Calu3 (cell line): ENCODE measurements at regions not wholly inside any gene's neighbourhood (a gene's known extent, or its start where the extent isn't known, plus 50 kb on each side); places are given as distances from the start of the nearest gene placed in this dataset.

Experiments used
- BruUV-seq: library from RNA; stranded (reverse); fragments of 400-500 nt; replicated peaks from 2 replicates; lab custom pipeline; 2021; lab: Mats Ljungman, UMichigan
- CTCF ChIA-PET: fragments of 300-600 bp; sonication (Branson Sonifier 250); formaldehyde crosslinking; loops from one replicate; lab custom pipeline; 2022; ENCODE audit warnings: antibody characterized with exemption; lab: Charles Lee
- DNase-seq: peaks from one replicate; pipeline ENCODE4 v3.0.0; 2022
- H3K27ac Mint-ChIP-seq: one replicate; pipeline ENCODE4 v1.8.0; 2022; ENCODE audit warnings: mixed read lengths; ENCODE audit not compliant: unreplicated experiment
- H3K27me3 Mint-ChIP-seq: one replicate; pipeline ENCODE4 v1.8.0; 2022; ENCODE audit warnings: mixed read lengths; ENCODE audit not compliant: unreplicated experiment
- H3K36me3 Mint-ChIP-seq: one replicate; pipeline ENCODE4 v1.8.0; 2022; ENCODE audit warnings: mild to moderate bottlenecking, moderate library complexity, mixed read lengths; ENCODE audit not compliant: insufficient read depth, unreplicated experiment
- H3K4me1 Mint-ChIP-seq: one replicate; pipeline ENCODE4 v1.8.0; 2022; ENCODE audit warnings: mild to moderate bottlenecking, low read depth, mixed read lengths; ENCODE audit not compliant: unreplicated experiment
- H3K4me3 Mint-ChIP-seq: one replicate; pipeline ENCODE4 v1.8.0; 2022; ENCODE audit warnings: mild to moderate bottlenecking, low read depth, moderate library complexity, mixed read lengths; ENCODE audit not compliant: unreplicated experiment
- H3K9me3 Mint-ChIP-seq: one replicate; pipeline ENCODE4 v1.8.0; 2022; ENCODE audit warnings: low read depth, mixed read lengths; ENCODE audit not compliant: unreplicated experiment
- intact Hi-C: fragments of 100-400 bp; cut with micrococcal nuclease; formaldehyde crosslinking; loops from one replicate; pipeline ENCODE4 v1.10.0; 2022; ENCODE audit not compliant: unreplicated experiment
- TF ChIP-seq, protein P1 (sequence below): fragments of 200-600 bp; IDR thresholded peaks from one replicate; pipeline ENCODE4 v1.8.0; 2022; ENCODE audit warnings: antibody characterized with exemption; ENCODE audit not compliant: unreplicated experiment

- TF ChIP-seq, protein P1, sequence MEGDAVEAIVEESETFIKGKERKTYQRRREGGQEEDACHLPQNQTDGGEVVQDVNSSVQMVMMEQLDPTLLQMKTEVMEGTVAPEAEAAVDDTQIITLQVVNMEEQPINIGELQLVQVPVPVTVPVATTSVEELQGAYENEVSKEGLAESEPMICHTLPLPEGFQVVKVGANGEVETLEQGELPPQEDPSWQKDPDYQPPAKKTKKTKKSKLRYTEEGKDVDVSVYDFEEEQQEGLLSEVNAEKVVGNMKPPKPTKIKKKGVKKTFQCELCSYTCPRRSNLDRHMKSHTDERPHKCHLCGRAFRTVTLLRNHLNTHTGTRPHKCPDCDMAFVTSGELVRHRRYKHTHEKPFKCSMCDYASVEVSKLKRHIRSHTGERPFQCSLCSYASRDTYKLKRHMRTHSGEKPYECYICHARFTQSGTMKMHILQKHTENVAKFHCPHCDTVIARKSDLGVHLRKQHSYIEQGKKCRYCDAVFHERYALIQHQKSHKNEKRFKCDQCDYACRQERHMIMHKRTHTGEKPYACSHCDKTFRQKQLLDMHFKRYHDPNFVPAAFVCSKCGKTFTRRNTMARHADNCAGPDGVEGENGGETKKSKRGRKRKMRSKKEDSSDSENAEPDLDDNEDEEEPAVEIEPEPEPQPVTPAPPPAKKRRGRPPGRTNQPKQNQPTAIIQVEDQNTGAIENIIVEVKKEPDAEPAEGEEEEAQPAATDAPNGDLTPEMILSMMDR = no peak
- intact Hi-C loops = no loop called here
- no peak overlapping the region for H3K27ac Mint-ChIP-seq
- no TSS peak for BruUV-seq
- H3K36me3 Mint-ChIP-seq = no peaks in the 10 kb centered on the region
- H3K27me3 Mint-ChIP-seq = no peaks in the 10 kb centered on the region
- H3K4me3 Mint-ChIP-seq = no peak overlapping the region
- H3K4me1 Mint-ChIP-seq = no peaks in the 10 kb centered on the region
- CTCF ChIA-PET = no interaction called here
- H3K9me3 Mint-ChIP-seq = no peaks in the 10 kb centered on the region
- DNase-seq = no peak
These were observed 696.2 kb upstream of the SLITRK5 start for GRCh38 chr13:86974995-86975328.

- Mint-ChIP-seq H3K27me3 (no peaks in the 10 kb centered on the region), H3K4me3 (no peak overlapping the region), H3K36me3 (no peaks in the 10 kb centered on the region), H3K4me1 (no peaks in the 10 kb centered on the region), H3K27ac (no peak overlapping the region), H3K9me3 (no peaks in the 10 kb centered on the region)
- TF ChIP-seq, protein P1 = no peak
- no peak for DNase-seq
- BruUV-seq = no TSS peak
- intact Hi-C loops = no loop called here
- CTCF ChIA-PET = no interaction called here
These were observed 694.4 kb upstream of the SLITRK5 start for GRCh38 chr13:86976521-86977324.

DNA sequence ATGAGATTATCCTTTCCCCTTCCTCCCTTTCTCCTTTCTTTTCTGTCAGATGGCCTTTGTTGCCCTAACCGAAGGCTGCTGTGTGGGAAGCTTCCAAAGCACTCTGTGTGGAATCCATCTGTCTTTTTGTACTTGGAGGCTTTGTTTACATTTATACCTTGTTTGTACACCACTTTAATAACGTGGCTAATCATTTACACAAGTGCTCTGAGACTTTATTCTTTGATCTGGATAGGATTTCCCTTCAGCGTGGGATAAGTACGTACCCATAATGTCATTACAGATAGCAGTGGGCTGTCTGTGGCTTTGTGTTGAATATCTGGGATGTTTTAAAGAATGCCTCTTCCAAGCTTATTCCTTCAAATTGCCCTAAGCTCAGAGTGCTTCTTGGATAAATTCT, 684.7 kb upstream of the SLITRK5 start:
- CTCF ChIA-PET = no interaction called here
- H3K4me3 Mint-ChIP-seq = no peak overlapping the region
- TF ChIP-seq, protein P1 = no peak
- H3K36me3 Mint-ChIP-seq = no peaks in the 10 kb centered on the region
- no peaks in the 10 kb centered on the region for H3K9me3 Mint-ChIP-seq
- H3K27me3 Mint-ChIP-seq = no peaks in the 10 kb centered on the region
- no peaks in the 10 kb centered on the region for H3K4me1 Mint-ChIP-seq
- BruUV-seq = no TSS peak
- intact Hi-C loops = no loop called here
- DNase-seq = no peak
- no peak overlapping the region for H3K27ac Mint-ChIP-seq

DNA sequence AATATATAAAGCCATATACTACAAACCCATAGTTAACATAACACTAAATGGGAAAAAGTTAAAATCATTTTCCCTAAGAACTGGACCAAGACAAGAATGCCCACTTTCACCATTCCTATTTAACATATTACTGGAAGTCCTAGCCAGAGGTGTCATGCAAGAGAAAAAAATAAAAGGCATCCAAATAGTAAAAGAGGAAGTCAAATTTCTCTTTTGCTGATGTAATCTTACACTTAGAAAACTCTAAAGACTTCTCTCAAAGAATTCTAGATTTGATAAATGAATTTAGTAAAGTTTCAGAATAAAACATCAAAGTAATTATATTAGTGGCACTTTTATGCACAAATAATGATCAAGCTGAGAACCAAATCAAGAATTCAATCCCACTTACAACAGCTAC, 678.9 kb upstream of the SLITRK5 start:
- CTCF ChIA-PET = no interaction called here

More for the DNA sequence above, 678.9 kb upstream of the SLITRK5 start:
- Mint-ChIP-seq H3K27me3 (no peaks in the 10 kb centered on the region), H3K27ac (no peak overlapping the region), H3K4me1 (no peaks in the 10 kb centered on the region), H3K9me3 (peaks cover 4% of the 10 kb centered on the region), H3K4me3 (no peak overlapping the region), H3K36me3 (no peaks in the 10 kb centered on the region)
- no TSS peak for BruUV-seq
- DNase-seq = no peak
- TF ChIP-seq, protein P1 = no peak
- intact Hi-C loops = no loop called here
